GM18505 (cell line): ENCODE measurements at regions not wholly inside any gene's neighbourhood (a gene's known extent, or its start where the extent isn't known, plus 50 kb on each side); places are given as distances from the start of the nearest gene placed in this dataset.
"Not testable (repeated sequence)": the region's sequence is repeated elsewhere in the genome, so short reads cannot be mapped to it uniquely, and the experiment has no call there.

Experiments used
- ATAC-seq: cut with Tn5 transposase; IDR thresholded peaks from one replicate; pipeline ENCODE4 v1.9.1; 2021; ENCODE audit not compliant: unreplicated experiment
- POLR2A ChIP-seq: IDR thresholded peaks from 4 replicates; pipeline ENCODE4 v1.6.1; 2011; ENCODE audit warnings: borderline replicate concordance; ENCODE audit not compliant: insufficient read depth, insufficient read length; ENCODE audit errors: extremely low read depth

DNA sequence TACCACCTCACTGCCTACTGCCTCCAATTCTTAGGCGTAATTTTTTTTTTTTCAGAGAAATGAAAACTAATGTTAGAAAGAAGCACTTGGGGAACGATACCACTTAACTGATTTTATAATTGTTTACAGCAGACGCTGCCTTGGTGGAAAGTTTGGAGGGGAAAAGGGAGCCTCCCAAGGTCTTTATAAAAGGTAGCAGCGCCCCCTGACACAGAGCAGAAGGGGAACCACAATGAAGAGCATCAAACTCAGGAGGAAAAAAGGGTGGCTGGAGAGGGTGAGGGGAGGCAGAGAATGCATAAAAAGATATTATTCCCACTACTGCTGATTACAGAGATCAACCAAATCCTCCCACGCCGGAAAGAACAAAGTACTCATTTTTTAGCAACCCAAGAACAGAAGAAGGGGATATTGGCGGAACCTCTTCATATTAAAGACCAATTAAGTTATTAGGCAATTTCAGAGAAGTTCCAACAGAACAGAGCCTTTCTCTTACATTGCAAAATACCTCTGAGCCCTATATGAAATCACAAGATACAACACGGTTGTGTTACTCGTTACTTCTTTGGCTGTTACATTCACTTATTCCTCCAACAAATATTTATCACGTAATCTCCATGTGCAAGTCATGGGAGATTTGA, 135.8 kb downstream of the TEX36 start:
- ATAC-seq = no peak
- no peak for TF ChIP-seq POLR2A

DNA sequence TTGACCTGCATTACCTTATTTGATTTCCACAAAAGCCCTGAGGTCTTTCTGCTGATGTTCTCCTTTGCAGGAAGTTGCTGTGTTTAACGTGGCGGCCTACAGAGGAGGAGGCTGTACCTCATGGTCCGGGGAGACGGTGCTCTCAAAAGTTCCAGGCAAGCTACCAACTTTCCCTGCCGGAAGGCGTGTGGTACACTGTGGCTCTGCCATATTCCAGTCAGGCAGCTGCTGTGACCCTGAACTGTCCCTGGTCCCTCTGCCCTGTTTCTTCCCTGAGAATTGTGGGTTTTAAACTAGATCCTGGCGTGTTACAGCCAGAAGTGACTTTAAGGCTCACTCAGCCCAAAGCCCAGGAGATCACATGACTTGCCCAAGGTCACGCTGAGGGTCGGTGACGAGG, 139.2 kb downstream of the TEX36 start:
- TF ChIP-seq POLR2A = no peak
- ATAC-seq = no peak

DNA sequence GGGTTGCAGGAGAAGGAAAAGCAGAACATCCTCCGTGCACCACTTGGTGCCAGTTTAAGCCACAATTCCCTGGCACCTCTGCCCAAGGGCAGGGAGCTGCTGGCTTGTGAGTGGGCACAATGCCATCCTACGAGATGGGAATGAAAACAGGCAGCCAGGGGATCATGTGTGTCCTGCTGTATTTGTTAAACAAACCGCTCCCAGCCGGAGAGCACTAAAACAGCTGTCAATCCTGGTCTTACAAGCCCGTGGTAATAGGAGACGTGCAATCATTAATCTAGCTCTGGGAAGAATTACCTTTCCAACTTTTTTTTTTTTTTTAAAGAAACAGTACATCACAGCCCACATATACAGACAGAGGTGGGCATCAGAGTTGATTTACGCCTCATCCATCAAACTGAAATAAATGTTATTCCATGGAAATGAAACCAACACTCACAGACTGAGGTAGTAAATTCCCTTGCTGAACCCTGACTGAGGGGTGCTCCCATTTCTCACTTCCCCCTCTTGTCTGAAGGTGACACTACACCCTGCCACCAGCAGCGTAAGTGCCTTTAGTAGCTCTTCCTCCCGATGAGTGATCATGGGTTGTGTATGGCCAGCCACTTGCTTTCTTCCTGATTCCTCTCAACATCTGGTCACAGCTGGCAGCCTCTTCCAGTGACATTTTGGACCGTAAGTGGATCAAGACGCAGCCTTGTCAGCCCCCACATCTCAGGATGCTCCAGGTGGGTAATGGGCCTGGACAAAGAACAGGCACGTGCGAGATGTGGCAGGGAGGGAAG, 143.8 kb downstream of the TEX36 start:
- ATAC-seq = no peak
- TF ChIP-seq POLR2A = no peak

- no peak for ATAC-seq
- TF ChIP-seq POLR2A = no peak
These were observed 146.7 kb downstream of the TEX36 start for GRCh38 chr10:125536236-125536635.

GRCh38 chr10:125535559-125535958, 147.4 kb downstream of the TEX36 start:
- no peak for TF ChIP-seq POLR2A
- ATAC-seq = no peak

DNA sequence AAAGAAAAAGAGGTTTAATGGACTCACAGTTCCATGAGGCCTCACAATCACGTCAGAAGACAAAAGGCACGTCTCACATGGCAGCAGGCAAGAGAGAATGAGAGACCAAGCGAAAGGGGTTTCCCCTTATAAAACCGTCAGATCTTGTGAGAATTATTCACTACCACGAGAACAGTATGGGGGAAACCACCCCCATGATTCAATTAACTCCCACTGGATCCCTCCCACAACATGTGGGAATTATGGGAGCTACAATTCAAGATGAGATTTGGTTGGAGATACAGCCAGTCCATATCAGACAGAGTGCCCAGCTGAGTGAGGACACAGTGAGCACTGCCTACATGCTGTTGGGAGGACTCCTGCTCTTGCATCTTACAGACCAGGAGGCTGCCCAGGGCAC, 148.4 kb downstream of the TEX36 start:
- no peak for TF ChIP-seq POLR2A
- ATAC-seq = no peak

DNA sequence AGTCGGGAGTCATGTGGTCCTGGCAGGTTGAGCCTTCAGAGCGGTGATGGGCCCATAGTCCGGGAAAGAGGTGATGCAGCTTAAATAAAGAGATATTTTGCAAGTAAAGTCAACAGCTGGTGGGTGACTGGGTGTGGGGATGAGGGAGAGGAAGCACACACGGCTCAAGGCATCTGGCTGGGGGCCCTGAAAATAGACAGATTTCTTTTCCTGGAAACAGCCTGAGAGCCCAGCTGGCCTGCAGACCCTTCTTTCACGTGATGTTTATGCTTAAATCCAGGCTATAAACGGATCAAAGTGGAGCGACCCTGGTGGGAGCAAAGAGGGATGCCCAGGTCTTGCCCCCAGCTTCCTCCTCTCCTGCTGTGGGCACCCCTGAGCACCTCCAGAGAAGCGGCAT, 149.1 kb downstream of the TEX36 start:
- no peak for ATAC-seq
- TF ChIP-seq POLR2A = no peak

- no peak for ATAC-seq
- TF ChIP-seq POLR2A = no peak
These were observed 151.5 kb downstream of the TEX36 start for GRCh38 chr10:125531465-125531864.

DNA sequence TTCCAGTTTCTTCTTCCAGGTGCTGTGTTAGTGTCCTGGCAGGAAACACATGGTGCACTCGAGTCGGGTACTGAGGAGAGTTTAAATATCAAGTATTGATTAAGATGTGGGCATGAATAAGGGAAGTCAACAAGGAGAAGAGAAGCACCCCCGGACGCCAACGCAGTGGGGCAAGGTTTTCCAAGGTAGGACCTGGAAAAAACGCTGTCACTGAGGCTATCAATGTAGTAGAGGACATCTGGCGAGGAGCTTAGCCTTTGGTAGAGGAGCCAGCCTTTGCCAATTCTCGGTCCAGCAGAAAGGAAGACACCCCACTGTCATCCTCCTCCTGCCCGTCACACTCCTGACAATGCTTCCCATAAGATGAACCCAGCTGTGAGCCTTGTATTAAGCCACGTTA, 159.6 kb downstream of the TEX36 start:
- no peak for TF ChIP-seq POLR2A
- no peak for ATAC-seq

DNA sequence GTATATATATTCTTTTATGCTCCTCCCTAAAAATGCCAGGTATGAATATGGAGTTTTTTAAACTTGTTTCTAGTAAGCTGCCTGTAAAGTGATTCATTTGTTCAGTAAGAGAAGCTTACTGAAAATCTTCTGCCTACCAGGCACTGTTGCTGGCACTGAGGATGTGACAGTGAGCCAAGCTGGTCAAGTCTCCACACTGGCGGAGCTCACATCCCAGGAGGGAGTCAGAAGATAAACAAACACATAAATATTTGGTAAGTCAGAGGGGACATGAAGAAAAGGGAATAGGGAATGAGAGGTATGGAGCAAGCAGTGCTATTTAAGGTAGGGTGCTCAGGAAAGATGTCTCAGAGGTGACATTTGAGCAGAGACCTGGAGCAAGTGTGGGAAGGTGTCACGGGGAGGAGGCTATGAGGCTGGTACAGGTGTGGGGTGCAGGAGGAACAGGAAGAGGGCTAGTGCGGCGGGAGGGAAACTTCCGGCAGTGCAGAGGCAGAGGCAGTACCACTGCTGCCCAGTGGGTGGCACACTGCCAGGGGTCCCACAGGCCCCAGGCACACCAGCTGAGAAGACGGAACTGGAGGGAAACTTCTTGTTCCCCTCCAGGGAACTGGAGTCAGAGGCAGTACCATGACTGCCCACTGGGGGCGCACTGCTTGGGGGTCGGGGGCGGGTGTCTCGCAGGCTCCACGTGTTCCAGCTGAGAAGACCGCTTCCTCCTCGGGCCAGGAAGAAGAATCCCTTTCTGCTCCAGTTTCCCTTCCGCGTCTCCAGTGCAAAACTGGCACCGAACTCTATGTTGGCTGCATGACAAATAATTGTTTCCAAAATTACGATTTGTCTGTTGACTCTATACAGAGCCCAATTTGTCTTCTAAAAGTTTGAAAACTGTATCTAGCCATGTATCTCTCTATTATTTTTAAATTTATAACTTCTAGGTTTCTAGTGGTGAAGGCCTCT, 161.0 kb downstream of the TEX36 start:
- ATAC-seq = peak; percentile 83

GRCh38 chr10:125520968-125521367, 162.0 kb downstream of the TEX36 start:
- no peak for ATAC-seq
- TF ChIP-seq POLR2A = no peak

More for the DNA sequence above, 161.0 kb downstream of the TEX36 start:
- no peak for TF ChIP-seq POLR2A

GRCh38 chr10:125518397-125518796, 164.6 kb downstream of the TEX36 start:
- ATAC-seq = not testable (repeated sequence)

DNA sequence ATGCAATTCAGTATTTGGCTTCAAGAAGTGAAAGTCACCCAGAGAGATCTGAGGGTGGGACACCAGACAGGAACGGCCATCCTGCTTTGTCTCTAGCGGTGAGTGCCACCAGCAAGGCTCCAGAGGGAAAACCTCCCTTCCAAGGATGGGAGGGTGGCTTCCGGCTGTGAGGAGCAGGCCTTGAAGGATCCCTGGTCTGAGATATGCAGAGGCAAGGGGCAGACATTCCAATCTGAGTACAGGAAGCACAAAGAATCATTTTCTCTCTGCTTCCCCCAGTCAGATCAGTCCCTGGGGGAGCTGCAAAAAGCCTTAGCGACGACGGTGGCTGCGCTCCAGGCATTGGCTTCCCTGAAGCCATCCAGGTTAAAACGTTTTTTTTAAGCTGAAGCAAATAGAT, 167.4 kb downstream of the TEX36 start:
- no peak for TF ChIP-seq POLR2A
- ATAC-seq = no peak

DNA sequence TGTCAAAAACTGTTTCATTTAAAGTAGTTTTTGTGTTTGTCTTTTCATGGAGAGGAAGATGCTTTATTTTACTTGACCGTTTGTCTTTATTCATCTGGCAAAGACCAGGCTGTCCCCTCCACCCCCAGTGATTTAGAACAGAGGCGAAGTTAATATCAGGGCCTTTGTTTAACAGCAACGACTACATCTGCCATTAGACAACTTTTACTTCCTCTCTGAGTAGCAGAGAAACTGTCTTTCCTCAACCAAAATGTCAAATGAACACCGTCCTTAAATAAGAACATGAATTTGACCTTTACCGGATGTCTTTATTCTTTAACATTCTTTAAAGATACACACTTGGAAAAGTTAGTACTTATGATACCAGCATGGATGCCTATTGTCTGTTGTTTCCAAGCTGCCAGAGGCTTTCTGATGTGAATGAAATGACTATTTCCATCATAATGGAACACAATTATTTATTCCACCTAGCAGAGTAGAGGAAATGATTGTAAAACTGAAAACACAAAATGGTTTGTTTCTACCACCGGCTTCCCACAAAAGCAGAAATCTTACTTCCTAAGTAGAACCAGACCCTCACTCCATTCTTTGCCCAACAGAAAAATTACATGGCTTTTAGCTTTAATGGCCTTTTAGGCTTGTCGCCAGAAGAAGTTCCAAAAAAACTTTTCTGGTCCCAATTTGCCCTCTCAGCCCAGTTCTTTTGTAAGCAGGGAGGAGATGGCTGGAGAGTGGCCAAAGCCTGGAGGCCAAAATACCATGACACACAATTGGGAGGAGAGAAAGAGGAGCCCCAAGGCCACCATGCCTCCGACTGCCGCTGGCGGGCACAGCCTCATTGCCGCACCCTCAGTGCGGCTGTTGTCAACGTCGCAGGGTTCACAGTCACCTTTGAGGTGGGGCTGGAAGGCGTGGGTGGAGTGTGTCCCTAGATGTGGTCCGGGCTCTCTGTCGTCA, 168.5 kb downstream of the TEX36 start:
- no peak for ATAC-seq
- TF ChIP-seq POLR2A = no peak
